Type B pancreatic cell (in vitro differentiated cells): ENCODE measurements at regions not wholly inside any gene's neighbourhood (a gene's known extent, or its start where the extent isn't known, plus 50 kb on each side); places are given as distances from the start of the nearest gene placed in this dataset.

Experiments
- DNase-seq: peaks from one replicate; pipeline ENCODE4 v3.0.0; 2021; ENCODE audit warnings: mixed read lengths; ENCODE audit not compliant: unreplicated experiment; ENCODE audit errors: extremely low spot score
- H3K27ac Mint-ChIP-seq: 2 replicates; pipeline ENCODE4 v1.8.0; 2021; ENCODE audit warnings: mild to moderate bottlenecking, mixed read lengths
- H3K27me3 Mint-ChIP-seq: 2 replicates; pipeline ENCODE4 v1.8.0; 2021; ENCODE audit warnings: mixed read lengths
- H3K36me3 Mint-ChIP-seq: 2 replicates; pipeline ENCODE4 v1.8.0; 2021; ENCODE audit warnings: mixed read lengths
- H3K4me1 Mint-ChIP-seq: one replicate; pipeline ENCODE4 v1.8.0; 2021; ENCODE audit warnings: mixed read lengths; ENCODE audit not compliant: unreplicated experiment
- H3K4me3 Mint-ChIP-seq: 2 replicates; pipeline ENCODE4 v1.8.0; 2021; ENCODE audit warnings: mild to moderate bottlenecking, mixed read lengths
- H3K9me3 Mint-ChIP-seq: 2 replicates; pipeline ENCODE4 v1.8.0; 2021; ENCODE audit warnings: mixed read lengths
- CTCF ChIP-seq: fragments of 200-600 bp; sonication (generic); conservative IDR thresholded peaks from 2 replicates; pipeline ENCODE4 v1.5.0; 2021; ENCODE audit warnings: antibody characterized with exemption, mild to moderate bottlenecking

DNA sequence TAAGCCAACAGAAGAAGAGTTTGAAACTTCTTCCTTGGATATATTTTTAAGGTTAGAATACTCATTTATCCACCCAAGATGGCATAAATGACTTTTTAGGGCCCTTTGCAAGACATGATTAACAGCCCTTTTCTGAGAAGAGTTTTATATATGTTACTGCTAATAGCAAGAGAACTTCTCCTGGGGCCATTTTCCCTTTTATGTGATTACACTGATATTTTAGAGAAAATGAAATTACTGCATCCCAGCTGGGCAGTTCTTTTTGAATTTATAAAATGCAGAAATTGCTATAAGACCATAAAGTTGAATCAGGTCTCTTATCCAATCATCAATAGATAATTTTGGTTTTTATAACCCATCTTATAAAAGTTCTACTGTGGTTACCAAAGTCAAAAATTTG, 161.3 kb upstream of the RFX3 start:
- TF ChIP-seq CTCF = no peak

GRCh38 chr9:3682186-3682585, 156.4 kb upstream of the RFX3 start:
- Mint-ChIP-seq H3K4me3 (no peak overlapping the region), H3K4me1 (no peaks in the 10 kb centered on the region), H3K36me3 (no peaks in the 10 kb centered on the region), H3K27me3 (no peaks in the 10 kb centered on the region), H3K9me3 (no peaks in the 10 kb centered on the region), H3K27ac (no peak overlapping the region)
- no peak for TF ChIP-seq CTCF
- no peak for DNase-seq

More for the DNA sequence above, 161.3 kb upstream of the RFX3 start:
- H3K27ac Mint-ChIP-seq = no peak overlapping the region
- no peak for DNase-seq
- no peaks in the 10 kb centered on the region for H3K36me3 Mint-ChIP-seq
- H3K9me3 Mint-ChIP-seq = no peaks in the 10 kb centered on the region
- H3K4me3 Mint-ChIP-seq = no peak overlapping the region
- H3K4me1 Mint-ChIP-seq = no peaks in the 10 kb centered on the region
- no peaks in the 10 kb centered on the region for H3K27me3 Mint-ChIP-seq

DNA sequence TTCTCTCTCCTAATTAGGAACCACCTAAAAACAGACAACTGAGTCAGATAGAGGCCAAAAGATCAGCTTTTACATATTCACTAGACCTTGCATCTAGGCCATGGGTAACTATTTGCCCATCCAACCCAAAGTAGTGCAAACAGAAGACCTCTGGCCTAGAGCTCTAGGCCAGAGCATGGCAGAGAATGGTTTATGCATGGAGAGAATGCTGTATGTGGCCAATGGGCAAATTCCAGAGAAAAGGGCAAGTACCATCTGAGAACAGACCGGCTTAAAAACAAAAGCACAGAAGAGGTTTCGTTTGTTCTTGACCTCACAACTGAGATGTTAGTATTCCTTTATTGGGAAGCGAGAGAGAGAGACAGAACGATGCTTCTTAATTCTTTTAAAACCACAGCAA, 151.7 kb upstream of the RFX3 start:
- H3K9me3 Mint-ChIP-seq = no peaks in the 10 kb centered on the region
- no peak overlapping the region for H3K4me3 Mint-ChIP-seq
- H3K27me3 Mint-ChIP-seq = no peaks in the 10 kb centered on the region
- no peaks in the 10 kb centered on the region for H3K36me3 Mint-ChIP-seq
- DNase-seq = no peak
- peaks cover 12% of the 10 kb centered on the region for H3K4me1 Mint-ChIP-seq
- no peak overlapping the region for H3K27ac Mint-ChIP-seq
- no peak for TF ChIP-seq CTCF

- Mint-ChIP-seq H3K4me1 (peaks cover 12% of the 10 kb centered on the region), H3K27me3 (no peaks in the 10 kb centered on the region), H3K4me3 (no peak overlapping the region), H3K27ac (no peak overlapping the region), H3K9me3 (no peaks in the 10 kb centered on the region), H3K36me3 (no peaks in the 10 kb centered on the region)
- TF ChIP-seq CTCF = no peak
- no peak for DNase-seq
Measured at GRCh38 chr9:3676766-3677165, 151.0 kb upstream of the RFX3 start.

GRCh38 chr9:3675946-3676345, 150.1 kb upstream of the RFX3 start:
- Mint-ChIP-seq H3K4me1 (peaks cover 12% of the 10 kb centered on the region), H3K27ac (no peak overlapping the region), H3K36me3 (no peaks in the 10 kb centered on the region), H3K4me3 (no peak overlapping the region), H3K27me3 (no peaks in the 10 kb centered on the region), H3K9me3 (no peaks in the 10 kb centered on the region)
- DNase-seq = no peak
- TF ChIP-seq CTCF = no peak

- Mint-ChIP-seq H3K4me3 (no peak overlapping the region), H3K9me3 (no peaks in the 10 kb centered on the region), H3K4me1 (peaks cover 12% of the 10 kb centered on the region), H3K27me3 (no peaks in the 10 kb centered on the region), H3K36me3 (no peaks in the 10 kb centered on the region), H3K27ac (no peak overlapping the region)
- no peak for TF ChIP-seq CTCF
- no peak for DNase-seq
Measured at GRCh38 chr9:3674561-3674960, 148.8 kb upstream of the RFX3 start.
